ENCODE measurements at regions not wholly inside any gene's neighbourhood (a gene's known extent, or its start where the extent isn't known, plus 50 kb on each side); places are given as distances from the start of the nearest gene placed in this dataset.

GRCh38 chr18:30601541-30601940 lies 441.0 kb downstream of the DSC3 start:
- TF ChIP-seq CTCF (IDR thresholded peaks at IDR 0.05) (no peak), ZFX (IDR thresholded peaks at IDR 0.05; ENCODE audit: borderline replicate concordance) (no peak)
